WTC11 (cell line): ENCODE measurements at regions not wholly inside any gene's neighbourhood (a gene's known extent, or its start where the extent isn't known, plus 50 kb on each side); places are given as distances from the start of the nearest gene placed in this dataset.

Experiments used
- ATAC-seq: fragments of 200-7000 bp; cut with Tn5 transposase; 2 replicates; pipeline ENCODE4 v1.10.0; 2021; ENCODE audit warnings: mild to moderate bottlenecking, moderate library complexity
- CTCF ChIA-PET: fragments of 300-600 bp; sonication (Branson Sonifier 250); formaldehyde crosslinking; loops from one replicate; lab custom pipeline; 2021; ENCODE audit warnings: antibody characterized with exemption; lab: Charles Lee
- POLR2A ChIA-PET: fragments of 350-600 bp; sonication (Branson Sonifier 250); formaldehyde crosslinking; loops from one replicate; lab custom pipeline; 2021; ENCODE audit warnings: antibody characterized with exemption; lab: Charles Lee
- DNase-seq: peaks from one replicate; pipeline ENCODE4 v3.0.0; 2021; ENCODE audit warnings: low spot score
- H3K27ac Mint-ChIP-seq: 2 replicates; pipeline ENCODE4 v1.8.0; 2021; ENCODE audit warnings: mixed read lengths
- H3K27me3 Mint-ChIP-seq: 2 replicates; pipeline ENCODE4 v1.8.0; 2021; ENCODE audit warnings: low read depth, mild to moderate bottlenecking, moderate library complexity, mixed read lengths
- H3K36me3 Mint-ChIP-seq: 2 replicates; pipeline ENCODE4 v1.8.0; 2021; ENCODE audit warnings: mixed read lengths
- H3K4me1 Mint-ChIP-seq: 2 replicates; pipeline ENCODE4 v1.8.0; 2022; ENCODE audit warnings: mixed read lengths
- H3K4me3 Mint-ChIP-seq: 2 replicates; pipeline ENCODE4 v1.8.0; 2021; ENCODE audit warnings: mild to moderate bottlenecking, moderate library complexity, mixed read lengths
- H3K9me3 Mint-ChIP-seq: 2 replicates; pipeline ENCODE4 v1.8.0; 2021; ENCODE audit warnings: mixed read lengths
- CBFB ChIP-seq: sonication (generic); formaldehyde crosslinking; IDR thresholded peaks from 2 replicates; pipeline ENCODE4 v1.8.1; 2022; ENCODE audit warnings: mild to moderate bottlenecking, low read depth, missing genetic modification reagents
- ELF4 ChIP-seq: sonication (generic); formaldehyde crosslinking; IDR thresholded peaks from 2 replicates; pipeline ENCODE4 v1.8.1; 2022; ENCODE audit warnings: low read depth, mild to moderate bottlenecking, moderate library complexity, missing genetic modification reagents
- FOXK1 ChIP-seq: sonication (generic); formaldehyde crosslinking; IDR thresholded peaks from 2 replicates; pipeline ENCODE4 v1.8.0; 2022; ENCODE audit warnings: mild to moderate bottlenecking, moderate library complexity, missing genetic modification reagents
- GABPB1 ChIP-seq: sonication (generic); formaldehyde crosslinking; IDR thresholded peaks from 2 replicates; pipeline ENCODE4 v1.8.1; 2023; ENCODE audit warnings: mild to moderate bottlenecking, missing genetic modification reagents
- MYBL2 ChIP-seq: sonication (generic); formaldehyde crosslinking; IDR thresholded peaks from 2 replicates; pipeline ENCODE4 v1.8.1; 2023; ENCODE audit warnings: mild to moderate bottlenecking, moderate library complexity, missing genetic modification reagents
- NR2C2 ChIP-seq: sonication (generic); formaldehyde crosslinking; IDR thresholded peaks from 2 replicates; pipeline ENCODE4 v1.8.0; 2022; ENCODE audit warnings: mild to moderate bottlenecking, missing genetic modification reagents
- OVOL2 ChIP-seq: fragments of 250-450 bp; sonication (Bioruptor Pico); IDR thresholded peaks from 2 replicates; pipeline ENCODE4 v1.9.0; 2021; ENCODE audit warnings: mild to moderate bottlenecking, borderline replicate concordance
- PRRX2 ChIP-seq: fragments of 250-450 bp; sonication (Bioruptor Pico); IDR thresholded peaks from 2 replicates; pipeline ENCODE4 v1.8.0; 2021; ENCODE audit warnings: mild to moderate bottlenecking
- SMAD3 ChIP-seq: sonication (generic); formaldehyde crosslinking; IDR thresholded peaks from 2 replicates; pipeline ENCODE4 v1.8.0; 2022; ENCODE audit warnings: missing genetic modification reagents, mild to moderate bottlenecking, borderline replicate concordance
- ZNF219 ChIP-seq: sonication (generic); formaldehyde crosslinking; IDR thresholded peaks from 2 replicates; pipeline ENCODE4 v1.8.0; 2023; ENCODE audit warnings: missing genetic modification reagents, mild to moderate bottlenecking, borderline replicate concordance
- ZNF396 ChIP-seq: fragments of 250-450 bp; sonication (Bioruptor Pico); IDR thresholded peaks from 2 replicates; pipeline ENCODE4 v1.8.0; 2021; ENCODE audit warnings: mild to moderate bottlenecking, moderate library complexity, borderline replicate concordance
- TF ChIP-seq, protein P1 (sequence below): sonication (generic); formaldehyde crosslinking; IDR thresholded peaks from 2 replicates; pipeline ENCODE4 v1.8.1; 2023; ENCODE audit warnings: mild to moderate bottlenecking, missing genetic modification reagents, borderline replicate concordance
- TF ChIP-seq, protein P2 (sequence below): sonication (generic); formaldehyde crosslinking; IDR thresholded peaks from 2 replicates; pipeline ENCODE4 v1.8.1; 2022; ENCODE audit warnings: missing genetic modification reagents, borderline replicate concordance
- TF ChIP-seq, protein P3 (sequence below): sonication (generic); formaldehyde crosslinking; conservative IDR thresholded peaks from 2 replicates; pipeline ENCODE4 v1.8.1; 2022; ENCODE audit warnings: mild to moderate bottlenecking, missing genetic modification reagents
- TF ChIP-seq, protein P4 (sequence below): fragments of 250-450 bp; sonication (Bioruptor Pico); IDR thresholded peaks from 2 replicates; pipeline ENCODE4 v1.8.0; 2021; ENCODE audit warnings: mild to moderate bottlenecking
- TF ChIP-seq, protein P5 (sequence below): sonication (generic); formaldehyde crosslinking; IDR thresholded peaks from 2 replicates; pipeline ENCODE4 v1.8.1; 2023; ENCODE audit warnings: mild to moderate bottlenecking, missing genetic modification reagents
- TF ChIP-seq, protein P6 (sequence below): sonication (generic); formaldehyde crosslinking; conservative IDR thresholded peaks from 2 replicates; pipeline ENCODE4 v1.8.1; 2023; ENCODE audit warnings: mild to moderate bottlenecking, low read depth, missing genetic modification reagents, moderate library complexity
- TF ChIP-seq, protein P7 (sequence below): sonication (generic); formaldehyde crosslinking; IDR thresholded peaks from 2 replicates; pipeline ENCODE4 v1.8.1; 2022; ENCODE audit warnings: mild to moderate bottlenecking, missing genetic modification reagents, moderate library complexity, borderline replicate concordance
- TF ChIP-seq, protein P8 (sequence below): fragments of 250-450 bp; sonication (Bioruptor Pico); IDR thresholded peaks from 2 replicates; pipeline ENCODE4 v1.9.0; 2021; ENCODE audit warnings: mild to moderate bottlenecking, borderline replicate concordance

DNA sequence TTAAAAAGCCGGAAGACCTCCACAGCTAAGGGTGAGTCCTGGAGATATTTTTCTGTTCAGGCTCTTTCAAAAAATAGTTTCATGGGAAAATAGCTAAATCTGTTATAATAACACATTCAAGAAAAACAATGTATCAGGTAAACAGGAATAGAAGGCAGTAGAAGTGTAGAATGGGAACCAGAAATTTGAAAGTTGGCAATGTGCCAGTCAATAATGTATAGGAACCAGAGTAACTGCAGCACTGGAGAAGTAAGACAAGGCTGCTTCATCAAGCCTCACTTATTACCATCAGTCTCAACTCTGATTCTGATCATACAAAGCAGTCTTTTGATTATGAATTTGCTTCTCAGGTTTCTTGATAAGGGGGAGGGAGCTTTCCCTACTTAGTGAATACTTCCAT lies 81.4 kb upstream of the VRK2 start:
- Mint-ChIP-seq H3K9me3 (no peaks in the 10 kb centered on the region), H3K4me3 (no peak overlapping the region), H3K4me1 (peaks cover 23% of the 10 kb centered on the region), H3K36me3 (no peaks in the 10 kb centered on the region), H3K27ac (no peak overlapping the region), H3K27me3 (no peaks in the 10 kb centered on the region)
- ChIA-PET CTCF (no interaction called here), POLR2A (no interaction called here)
- ATAC-seq (no peak), DNase-seq (no peak)
- no peak for TF ChIP-seq ZNF396
- no peak for TF ChIP-seq ZNF219 (CRISPR knock-in tag)
- TF ChIP-seq, protein P1, sequence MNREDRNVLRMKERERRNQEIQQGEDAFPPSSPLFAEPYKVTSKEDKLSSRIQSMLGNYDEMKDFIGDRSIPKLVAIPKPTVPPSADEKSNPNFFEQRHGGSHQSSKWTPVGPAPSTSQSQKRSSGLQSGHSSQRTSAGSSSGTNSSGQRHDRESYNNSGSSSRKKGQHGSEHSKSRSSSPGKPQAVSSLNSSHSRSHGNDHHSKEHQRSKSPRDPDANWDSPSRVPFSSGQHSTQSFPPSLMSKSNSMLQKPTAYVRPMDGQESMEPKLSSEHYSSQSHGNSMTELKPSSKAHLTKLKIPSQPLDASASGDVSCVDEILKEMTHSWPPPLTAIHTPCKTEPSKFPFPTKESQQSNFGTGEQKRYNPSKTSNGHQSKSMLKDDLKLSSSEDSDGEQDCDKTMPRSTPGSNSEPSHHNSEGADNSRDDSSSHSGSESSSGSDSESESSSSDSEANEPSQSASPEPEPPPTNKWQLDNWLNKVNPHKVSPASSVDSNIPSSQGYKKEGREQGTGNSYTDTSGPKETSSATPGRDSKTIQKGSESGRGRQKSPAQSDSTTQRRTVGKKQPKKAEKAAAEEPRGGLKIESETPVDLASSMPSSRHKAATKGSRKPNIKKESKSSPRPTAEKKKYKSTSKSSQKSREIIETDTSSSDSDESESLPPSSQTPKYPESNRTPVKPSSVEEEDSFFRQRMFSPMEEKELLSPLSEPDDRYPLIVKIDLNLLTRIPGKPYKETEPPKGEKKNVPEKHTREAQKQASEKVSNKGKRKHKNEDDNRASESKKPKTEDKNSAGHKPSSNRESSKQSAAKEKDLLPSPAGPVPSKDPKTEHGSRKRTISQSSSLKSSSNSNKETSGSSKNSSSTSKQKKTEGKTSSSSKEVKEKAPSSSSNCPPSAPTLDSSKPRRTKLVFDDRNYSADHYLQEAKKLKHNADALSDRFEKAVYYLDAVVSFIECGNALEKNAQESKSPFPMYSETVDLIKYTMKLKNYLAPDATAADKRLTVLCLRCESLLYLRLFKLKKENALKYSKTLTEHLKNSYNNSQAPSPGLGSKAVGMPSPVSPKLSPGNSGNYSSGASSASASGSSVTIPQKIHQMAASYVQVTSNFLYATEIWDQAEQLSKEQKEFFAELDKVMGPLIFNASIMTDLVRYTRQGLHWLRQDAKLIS (CRISPR knock-in tag): no peak
- TF ChIP-seq FOXK1 (CRISPR knock-in tag): no peak
- TF ChIP-seq, protein P2, sequence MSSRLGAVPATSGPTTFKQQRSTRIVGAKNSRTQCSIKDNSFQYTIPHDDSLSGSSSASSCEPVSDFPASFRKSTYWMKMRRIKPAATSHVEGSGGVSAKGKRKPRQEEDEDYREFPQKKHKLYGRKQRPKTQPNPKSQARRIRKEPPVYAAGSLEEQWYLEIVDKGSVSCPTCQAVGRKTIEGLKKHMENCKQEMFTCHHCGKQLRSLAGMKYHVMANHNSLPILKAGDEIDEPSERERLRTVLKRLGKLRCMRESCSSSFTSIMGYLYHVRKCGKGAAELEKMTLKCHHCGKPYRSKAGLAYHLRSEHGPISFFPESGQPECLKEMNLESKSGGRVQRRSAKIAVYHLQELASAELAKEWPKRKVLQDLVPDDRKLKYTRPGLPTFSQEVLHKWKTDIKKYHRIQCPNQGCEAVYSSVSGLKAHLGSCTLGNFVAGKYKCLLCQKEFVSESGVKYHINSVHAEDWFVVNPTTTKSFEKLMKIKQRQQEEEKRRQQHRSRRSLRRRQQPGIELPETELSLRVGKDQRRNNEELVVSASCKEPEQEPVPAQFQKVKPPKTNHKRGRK (CRISPR knock-in tag): no peak
- TF ChIP-seq PRRX2: no peak
- TF ChIP-seq SMAD3 (CRISPR knock-in tag): no peak
- no peak for TF ChIP-seq MYBL2
- TF ChIP-seq, protein P3, sequence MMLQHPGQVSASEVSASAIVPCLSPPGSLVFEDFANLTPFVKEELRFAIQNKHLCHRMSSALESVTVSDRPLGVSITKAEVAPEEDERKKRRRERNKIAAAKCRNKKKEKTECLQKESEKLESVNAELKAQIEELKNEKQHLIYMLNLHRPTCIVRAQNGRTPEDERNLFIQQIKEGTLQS (CRISPR knock-in tag): no peak
- TF ChIP-seq OVOL2 (CRISPR knock-in tag): no peak
- no peak for TF ChIP-seq ELF4 (CRISPR knock-in tag)

DNA sequence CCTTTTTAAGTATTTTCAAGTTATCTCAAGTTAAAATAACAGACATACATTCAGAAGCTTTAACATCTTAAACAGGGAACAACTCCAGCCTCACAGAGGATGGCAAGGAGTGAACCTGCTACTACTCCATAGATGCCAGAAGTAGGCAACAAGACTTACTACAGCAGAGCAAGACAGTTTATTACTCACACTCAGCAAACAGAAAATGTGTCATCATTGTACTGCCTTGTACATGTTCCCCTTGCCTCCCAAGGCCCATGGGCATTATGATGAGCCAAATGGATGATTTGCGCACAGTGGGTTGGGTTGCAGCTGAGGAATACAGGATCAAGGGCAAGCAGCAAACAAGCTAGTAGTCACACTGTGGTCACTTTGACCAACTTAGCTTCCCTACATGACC lies 80.6 kb upstream of the VRK2 start:
- H3K9me3 Mint-ChIP-seq: no peaks in the 10 kb centered on the region
- H3K27ac Mint-ChIP-seq: no peak overlapping the region; the same call in 1 of the 2 replicates
- DNase-seq (no peak), ATAC-seq (no peak)
- H3K27me3 Mint-ChIP-seq: no peaks in the 10 kb centered on the region
- H3K4me3 Mint-ChIP-seq: no peak overlapping the region
- ChIA-PET POLR2A (no interaction called here), CTCF (no interaction called here)
- H3K4me1 Mint-ChIP-seq: peaks cover 23% of the 10 kb centered on the region
- H3K36me3 Mint-ChIP-seq: no peaks in the 10 kb centered on the region
- TF ChIP-seq, protein P4, sequence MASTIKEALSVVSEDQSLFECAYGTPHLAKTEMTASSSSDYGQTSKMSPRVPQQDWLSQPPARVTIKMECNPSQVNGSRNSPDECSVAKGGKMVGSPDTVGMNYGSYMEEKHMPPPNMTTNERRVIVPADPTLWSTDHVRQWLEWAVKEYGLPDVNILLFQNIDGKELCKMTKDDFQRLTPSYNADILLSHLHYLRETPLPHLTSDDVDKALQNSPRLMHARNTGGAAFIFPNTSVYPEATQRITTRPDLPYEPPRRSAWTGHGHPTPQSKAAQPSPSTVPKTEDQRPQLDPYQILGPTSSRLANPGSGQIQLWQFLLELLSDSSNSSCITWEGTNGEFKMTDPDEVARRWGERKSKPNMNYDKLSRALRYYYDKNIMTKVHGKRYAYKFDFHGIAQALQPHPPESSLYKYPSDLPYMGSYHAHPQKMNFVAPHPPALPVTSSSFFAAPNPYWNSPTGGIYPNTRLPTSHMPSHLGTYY (CRISPR knock-in tag): no peak
- TF ChIP-seq NR2C2 (CRISPR knock-in tag) (no peak), GABPB1 (CRISPR knock-in tag) (no peak), CBFB (CRISPR knock-in tag) (no peak)
- TF ChIP-seq, protein P5, sequence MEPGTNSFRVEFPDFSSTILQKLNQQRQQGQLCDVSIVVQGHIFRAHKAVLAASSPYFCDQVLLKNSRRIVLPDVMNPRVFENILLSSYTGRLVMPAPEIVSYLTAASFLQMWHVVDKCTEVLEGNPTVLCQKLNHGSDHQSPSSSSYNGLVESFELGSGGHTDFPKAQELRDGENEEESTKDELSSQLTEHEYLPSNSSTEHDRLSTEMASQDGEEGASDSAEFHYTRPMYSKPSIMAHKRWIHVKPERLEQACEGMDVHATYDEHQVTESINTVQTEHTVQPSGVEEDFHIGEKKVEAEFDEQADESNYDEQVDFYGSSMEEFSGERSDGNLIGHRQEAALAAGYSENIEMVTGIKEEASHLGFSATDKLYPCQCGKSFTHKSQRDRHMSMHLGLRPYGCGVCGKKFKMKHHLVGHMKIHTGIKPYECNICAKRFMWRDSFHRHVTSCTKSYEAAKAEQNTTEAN: no peak
- TF ChIP-seq, protein P6, sequence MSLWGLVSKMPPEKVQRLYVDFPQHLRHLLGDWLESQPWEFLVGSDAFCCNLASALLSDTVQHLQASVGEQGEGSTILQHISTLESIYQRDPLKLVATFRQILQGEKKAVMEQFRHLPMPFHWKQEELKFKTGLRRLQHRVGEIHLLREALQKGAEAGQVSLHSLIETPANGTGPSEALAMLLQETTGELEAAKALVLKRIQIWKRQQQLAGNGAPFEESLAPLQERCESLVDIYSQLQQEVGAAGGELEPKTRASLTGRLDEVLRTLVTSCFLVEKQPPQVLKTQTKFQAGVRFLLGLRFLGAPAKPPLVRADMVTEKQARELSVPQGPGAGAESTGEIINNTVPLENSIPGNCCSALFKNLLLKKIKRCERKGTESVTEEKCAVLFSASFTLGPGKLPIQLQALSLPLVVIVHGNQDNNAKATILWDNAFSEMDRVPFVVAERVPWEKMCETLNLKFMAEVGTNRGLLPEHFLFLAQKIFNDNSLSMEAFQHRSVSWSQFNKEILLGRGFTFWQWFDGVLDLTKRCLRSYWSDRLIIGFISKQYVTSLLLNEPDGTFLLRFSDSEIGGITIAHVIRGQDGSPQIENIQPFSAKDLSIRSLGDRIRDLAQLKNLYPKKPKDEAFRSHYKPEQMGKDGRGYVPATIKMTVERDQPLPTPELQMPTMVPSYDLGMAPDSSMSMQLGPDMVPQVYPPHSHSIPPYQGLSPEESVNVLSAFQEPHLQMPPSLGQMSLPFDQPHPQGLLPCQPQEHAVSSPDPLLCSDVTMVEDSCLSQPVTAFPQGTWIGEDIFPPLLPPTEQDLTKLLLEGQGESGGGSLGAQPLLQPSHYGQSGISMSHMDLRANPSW (CRISPR knock-in tag): no peak
- TF ChIP-seq, protein P7, sequence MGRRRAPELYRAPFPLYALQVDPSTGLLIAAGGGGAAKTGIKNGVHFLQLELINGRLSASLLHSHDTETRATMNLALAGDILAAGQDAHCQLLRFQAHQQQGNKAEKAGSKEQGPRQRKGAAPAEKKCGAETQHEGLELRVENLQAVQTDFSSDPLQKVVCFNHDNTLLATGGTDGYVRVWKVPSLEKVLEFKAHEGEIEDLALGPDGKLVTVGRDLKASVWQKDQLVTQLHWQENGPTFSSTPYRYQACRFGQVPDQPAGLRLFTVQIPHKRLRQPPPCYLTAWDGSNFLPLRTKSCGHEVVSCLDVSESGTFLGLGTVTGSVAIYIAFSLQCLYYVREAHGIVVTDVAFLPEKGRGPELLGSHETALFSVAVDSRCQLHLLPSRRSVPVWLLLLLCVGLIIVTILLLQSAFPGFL: no peak
- TF ChIP-seq, protein P8, sequence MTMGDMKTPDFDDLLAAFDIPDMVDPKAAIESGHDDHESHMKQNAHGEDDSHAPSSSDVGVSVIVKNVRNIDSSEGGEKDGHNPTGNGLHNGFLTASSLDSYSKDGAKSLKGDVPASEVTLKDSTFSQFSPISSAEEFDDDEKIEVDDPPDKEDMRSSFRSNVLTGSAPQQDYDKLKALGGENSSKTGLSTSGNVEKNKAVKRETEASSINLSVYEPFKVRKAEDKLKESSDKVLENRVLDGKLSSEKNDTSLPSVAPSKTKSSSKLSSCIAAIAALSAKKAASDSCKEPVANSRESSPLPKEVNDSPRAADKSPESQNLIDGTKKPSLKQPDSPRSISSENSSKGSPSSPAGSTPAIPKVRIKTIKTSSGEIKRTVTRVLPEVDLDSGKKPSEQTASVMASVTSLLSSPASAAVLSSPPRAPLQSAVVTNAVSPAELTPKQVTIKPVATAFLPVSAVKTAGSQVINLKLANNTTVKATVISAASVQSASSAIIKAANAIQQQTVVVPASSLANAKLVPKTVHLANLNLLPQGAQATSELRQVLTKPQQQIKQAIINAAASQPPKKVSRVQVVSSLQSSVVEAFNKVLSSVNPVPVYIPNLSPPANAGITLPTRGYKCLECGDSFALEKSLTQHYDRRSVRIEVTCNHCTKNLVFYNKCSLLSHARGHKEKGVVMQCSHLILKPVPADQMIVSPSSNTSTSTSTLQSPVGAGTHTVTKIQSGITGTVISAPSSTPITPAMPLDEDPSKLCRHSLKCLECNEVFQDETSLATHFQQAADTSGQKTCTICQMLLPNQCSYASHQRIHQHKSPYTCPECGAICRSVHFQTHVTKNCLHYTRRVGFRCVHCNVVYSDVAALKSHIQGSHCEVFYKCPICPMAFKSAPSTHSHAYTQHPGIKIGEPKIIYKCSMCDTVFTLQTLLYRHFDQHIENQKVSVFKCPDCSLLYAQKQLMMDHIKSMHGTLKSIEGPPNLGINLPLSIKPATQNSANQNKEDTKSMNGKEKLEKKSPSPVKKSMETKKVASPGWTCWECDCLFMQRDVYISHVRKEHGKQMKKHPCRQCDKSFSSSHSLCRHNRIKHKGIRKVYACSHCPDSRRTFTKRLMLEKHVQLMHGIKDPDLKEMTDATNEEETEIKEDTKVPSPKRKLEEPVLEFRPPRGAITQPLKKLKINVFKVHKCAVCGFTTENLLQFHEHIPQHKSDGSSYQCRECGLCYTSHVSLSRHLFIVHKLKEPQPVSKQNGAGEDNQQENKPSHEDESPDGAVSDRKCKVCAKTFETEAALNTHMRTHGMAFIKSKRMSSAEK: no peak
